GM21360 (cell line): ENCODE measurements at regions not wholly inside any gene's neighbourhood (a gene's known extent, or its start where the extent isn't known, plus 50 kb on each side); places are given as distances from the start of the nearest gene placed in this dataset.

Experiments
- ATAC-seq: cut with Tn5 transposase; IDR thresholded peaks from one replicate; pipeline ENCODE4 v1.9.1; 2021; ENCODE audit warnings: mild to moderate bottlenecking, moderate library complexity; ENCODE audit not compliant: unreplicated experiment

- ATAC-seq = no peak
These were observed 675.3 kb downstream of the INHBA start for GRCh38 chr7:41027428-41028115.

- ATAC-seq = no peak
These were observed 678.8 kb downstream of the INHBA start for GRCh38 chr7:41024126-41024525.

- no peak for ATAC-seq
These were observed 682.8 kb downstream of the INHBA start for GRCh38 chr7:41020056-41020455.

- no peak for ATAC-seq
These were observed 689.8 kb downstream of the INHBA start for GRCh38 chr7:41013117-41013516.

GRCh38 chr7:41012041-41012440 is 690.8 kb downstream of the INHBA start:
- ATAC-seq = no peak

- no peak for ATAC-seq
These were observed 691.9 kb downstream of the INHBA start for GRCh38 chr7:41010967-41011366.

GRCh38 chr7:41010418-41010817 is 692.5 kb downstream of the INHBA start:
- ATAC-seq = no peak

GRCh38 chr7:41007811-41008210 is 695.1 kb downstream of the INHBA start:
- ATAC-seq = no peak

- ATAC-seq = no peak
These were observed 695.5 kb downstream of the INHBA start for GRCh38 chr7:41007351-41007751.

GRCh38 chr7:41006306-41006995 is 696.4 kb downstream of the INHBA start:
- no peak for ATAC-seq

GRCh38 chr7:41005374-41005901 is 697.5 kb downstream of the INHBA start:
- no peak for ATAC-seq

- no peak for ATAC-seq
These were observed 698.9 kb downstream of the INHBA start for GRCh38 chr7:41003977-41004376.

- no peak for ATAC-seq
These were observed 699.3 kb downstream of the INHBA start for GRCh38 chr7:41003611-41003940.

GRCh38 chr7:41002741-41003610 is 699.9 kb downstream of the INHBA start:
- no peak for ATAC-seq

GRCh38 chr7:41000042-41000441 is 702.8 kb downstream of the INHBA start:
- no peak for ATAC-seq

- ATAC-seq = no peak
These were observed 706.6 kb downstream of the INHBA start for GRCh38 chr7:40996233-40996677.

- no peak for ATAC-seq
These were observed 712.0 kb downstream of the INHBA start for GRCh38 chr7:40990841-40991240.

- no peak for ATAC-seq
These were observed 715.3 kb downstream of the INHBA start for GRCh38 chr7:40987571-40987970.

- no peak for ATAC-seq
These were observed 716.5 kb downstream of the INHBA start for GRCh38 chr7:40986351-40986873.

- no peak for ATAC-seq
These were observed 719.8 kb downstream of the INHBA start for GRCh38 chr7:40983111-40983510.

GRCh38 chr7:40979296-40979695 is 723.6 kb downstream of the INHBA start:
- ATAC-seq = no peak
